Pancreas (tissue), 10 donors: ENCODE measurements at regions not wholly inside any gene's neighbourhood (a gene's known extent, or its start where the extent isn't known, plus 50 kb on each side); places are given as distances from the start of the nearest gene placed in this dataset.
A peak's percentile ranks its signal among the peaks of the same experiment; 100 is the strongest.

Experiments
- ATAC-seq, 4 donors: fragments of 200-7000 bp; cut with Tn5 transposase; one replicate each; pipeline versions ENCODE4 v1.8.0 to v1.9.1; 2020; ENCODE audit warnings: mild to moderate bottlenecking in 4 of 4, moderate library complexity in 4 of 4
- DNase-seq, 6 donors: peaks; one replicate each; pipeline ENCODE4 v3.0.0-alpha.2; 2020
- FAIRE-seq: peaks from 2 replicates; lab custom pipeline; 2012; peaks lifted over from hg19 to GRCh38; lab: Jason Lieb, UNC
- H3K27ac ChIP-seq, 4 donors: fragments of 200-600 bp; sonication (generic); 1 replicate in 3 of 4; 2 replicates in 1 of 4; pipeline versions ENCODE4 v1.5.0 to v1.8.0; 2020
- H3K27me3 ChIP-seq, 4 donors: fragments of 200-600 bp; one replicate each; pipeline ENCODE4 v1.8.0; 2021
- H3K36me3 ChIP-seq, 3 donors: fragments of 200-600 bp; sonication (generic) in 1 of 3; one replicate each; pipeline versions ENCODE4 v1.5.0 to v1.8.0; 2020 to 2021
- H3K4me1 ChIP-seq, 3 donors: fragments of 200-600 bp; one replicate each; pipeline ENCODE4 v1.8.0; 2021
- H3K4me3 ChIP-seq, 4 donors: fragments of 200-600 bp; sonication (generic) in 2 of 4; one replicate each; pipeline versions ENCODE4 v1.5.0 to v1.8.0; 2020 to 2021
- H3K9me3 ChIP-seq, 4 donors: fragments of 200-600 bp; one replicate each; pipeline ENCODE4 v1.8.0; 2021
- WGBS, 2 donors: extraction: QIAGEN DNeasy Blood & Tissue Kit; methylation state at CpG; one replicate each; pipeline ENCODE4 v1.1.7; 2013; 5-methylcytosine and 5-hydroxymethylcytosine counted together
- intact Hi-C, 3 donors: fragments of 100-400 bp; cut with DNase I; formaldehyde crosslinking; loops; one replicate each; pipeline versions ENCODE4 v1.11.1 to v1.14.2; 2022
- TF ChIP-seq, protein P1 (sequence below), 4 donors: fragments of 200-600 bp; sonication (generic) in 3 of 4; IDR thresholded peaks; one replicate each; pipeline versions ENCODE4 v1.5.0 to v1.8.0; 2021; ENCODE audit warnings: antibody characterized with exemption in 4 of 4
- donor health status: healthy with polysubstance abuse.
- donor health status: DM: no; HTN: no; CAD: no; lungs with moderate emphysema.
- donor health status: DM: no; HTN: no; CAD: no.
- donor health status: control.
- donor health status: control.
- donor health status: Bipolar disorder and iron deficiency.
- donor health status: DM: yes; HTN: yes; CAD: no.
- donor health status: DM: no; HTN: no; CAD: no.
- donor health status: DM: no; HTN: no; CAD: no.
- donor health status: DM: yes; HTN: yes; CAD: no.

- intact Hi-C loops = no loop called here
- H3K36me3 ChIP-seq = no peaks in the 10 kb centered on the region
- no peaks in the 10 kb centered on the region for H3K4me1 ChIP-seq
- H3K27me3 ChIP-seq = no peaks in the 10 kb centered on the region
- FAIRE-seq = no peak
- WGBS, 2 donors = 67 to 72% methylated on average over 6 of the region's 6 CpGs
- TF ChIP-seq, protein P1, sequence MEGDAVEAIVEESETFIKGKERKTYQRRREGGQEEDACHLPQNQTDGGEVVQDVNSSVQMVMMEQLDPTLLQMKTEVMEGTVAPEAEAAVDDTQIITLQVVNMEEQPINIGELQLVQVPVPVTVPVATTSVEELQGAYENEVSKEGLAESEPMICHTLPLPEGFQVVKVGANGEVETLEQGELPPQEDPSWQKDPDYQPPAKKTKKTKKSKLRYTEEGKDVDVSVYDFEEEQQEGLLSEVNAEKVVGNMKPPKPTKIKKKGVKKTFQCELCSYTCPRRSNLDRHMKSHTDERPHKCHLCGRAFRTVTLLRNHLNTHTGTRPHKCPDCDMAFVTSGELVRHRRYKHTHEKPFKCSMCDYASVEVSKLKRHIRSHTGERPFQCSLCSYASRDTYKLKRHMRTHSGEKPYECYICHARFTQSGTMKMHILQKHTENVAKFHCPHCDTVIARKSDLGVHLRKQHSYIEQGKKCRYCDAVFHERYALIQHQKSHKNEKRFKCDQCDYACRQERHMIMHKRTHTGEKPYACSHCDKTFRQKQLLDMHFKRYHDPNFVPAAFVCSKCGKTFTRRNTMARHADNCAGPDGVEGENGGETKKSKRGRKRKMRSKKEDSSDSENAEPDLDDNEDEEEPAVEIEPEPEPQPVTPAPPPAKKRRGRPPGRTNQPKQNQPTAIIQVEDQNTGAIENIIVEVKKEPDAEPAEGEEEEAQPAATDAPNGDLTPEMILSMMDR (IDR thresholded peaks at IDR 0.05) = no peak
- DNase-seq = no peak
- H3K27ac ChIP-seq = no peak overlapping the region
- no peak for ATAC-seq
- no peak overlapping the region for H3K4me3 ChIP-seq
- no peaks in the 10 kb centered on the region for H3K9me3 ChIP-seq
Measured at GRCh38 chr7:155896531-155897263, 84.4 kb upstream of the SHH start.

GRCh38 chr7:155893664-155894063 lies 81.4 kb upstream of the SHH start:
- Histone ChIP-seq H3K36me3 (no peaks in the 10 kb centered on the region), H3K9me3 (no peaks in the 10 kb centered on the region), H3K4me1 (no peaks in the 10 kb centered on the region), H3K4me3 (no peak overlapping the region), H3K27me3 (no peaks in the 10 kb centered on the region), H3K27ac (no peak overlapping the region)
- ATAC-seq (no peak), FAIRE-seq (no peak), DNase-seq (no peak)
- TF ChIP-seq, protein P1 (IDR thresholded peaks at IDR 0.05) = no peak
- WGBS, 2 donors = 73 to 82% methylated on average over 6 of the region's 6 CpGs
- intact Hi-C loops = no loop called here

DNA sequence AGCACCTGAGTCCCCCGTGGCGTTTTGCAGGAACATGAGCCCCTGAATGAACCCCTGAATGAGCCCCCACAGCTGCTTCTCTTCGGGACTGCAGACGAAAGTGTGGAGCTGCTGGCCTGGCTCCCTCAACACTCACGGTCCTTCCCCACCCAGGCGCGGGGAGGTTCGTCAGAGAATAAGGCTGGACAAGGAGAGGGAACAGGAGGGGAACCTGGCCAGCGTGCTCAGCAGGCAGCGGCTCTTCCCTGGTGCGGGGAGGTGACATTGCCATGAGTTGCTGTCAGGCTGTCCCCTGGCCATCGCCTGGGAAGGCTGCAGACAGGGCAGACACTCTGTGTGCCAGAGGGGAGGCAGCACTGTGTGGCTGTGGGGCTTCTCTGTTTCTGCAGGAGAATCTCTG lies 80.9 kb upstream of the SHH start:
- WGBS, 2 donors = 62 to 64% methylated on average over 12 of the region's 12 CpGs
- no peak for ATAC-seq
- no peak for FAIRE-seq
- DNase-seq = no peak
- Histone ChIP-seq H3K27me3 (no peaks in the 10 kb centered on the region), H3K27ac (no peak overlapping the region), H3K4me3 (no peak overlapping the region), H3K9me3 (no peaks in the 10 kb centered on the region), H3K4me1 (no peaks in the 10 kb centered on the region), H3K36me3 (no peaks in the 10 kb centered on the region)
- intact Hi-C loops = no loop called here
- TF ChIP-seq, protein P1 (IDR thresholded peaks at IDR 0.05) = no peak

DNA sequence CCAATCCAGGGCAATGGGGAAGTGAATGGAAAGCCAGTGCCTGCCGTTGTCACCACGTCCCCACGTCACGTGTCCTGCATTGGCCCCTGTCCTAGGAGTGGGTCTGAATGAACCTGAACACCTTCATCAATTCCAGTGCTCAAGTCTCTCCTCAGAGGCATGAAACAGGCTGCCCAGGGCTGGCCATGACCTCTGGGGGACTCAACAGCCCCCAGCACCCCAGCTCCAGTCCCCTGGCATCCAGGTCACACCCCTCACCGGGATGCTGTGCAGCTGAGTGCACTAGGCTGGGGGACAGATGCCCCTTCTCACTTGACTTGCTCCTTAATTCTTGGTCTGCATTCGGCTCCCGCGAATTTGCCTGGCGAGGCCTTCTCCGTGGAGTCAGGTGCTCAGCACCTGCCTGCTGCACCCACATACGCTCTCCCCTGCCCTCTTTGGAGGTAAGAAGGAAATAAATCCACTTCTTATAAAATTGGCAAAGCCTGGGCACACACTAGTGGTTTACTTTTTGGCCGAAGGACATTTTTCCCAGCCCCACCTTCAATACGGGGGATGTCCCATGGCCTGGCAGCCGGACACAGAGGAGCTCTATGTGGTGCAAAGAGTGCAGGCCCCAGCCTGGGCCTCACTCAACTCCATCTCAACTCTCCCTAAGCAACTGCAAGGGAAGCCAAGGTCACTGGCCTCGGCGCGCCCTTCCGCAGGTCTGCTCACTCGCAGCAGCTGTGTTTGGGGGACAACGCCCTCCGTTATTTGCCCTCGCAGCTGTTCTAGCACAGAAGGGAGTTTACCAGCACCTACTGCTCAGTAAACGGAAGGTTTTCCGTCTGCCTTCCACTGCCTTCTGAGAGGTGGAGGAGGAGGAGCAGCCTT lies 77.6 kb upstream of the SHH start:
- WGBS, 2 donors = 65 to 66% methylated on average over 24 of the region's 24 CpGs
- Histone ChIP-seq H3K4me3 (no peak overlapping the region), H3K4me1 (no peaks in the 10 kb centered on the region), H3K27me3 (no peaks in the 10 kb centered on the region), H3K9me3 (no peaks in the 10 kb centered on the region), H3K27ac (no peak overlapping the region), H3K36me3 (no peaks in the 10 kb centered on the region)
- FAIRE-seq = no peak
- ATAC-seq = peak in 1 of 4 donors; percentile 52
- no peak for DNase-seq
- intact Hi-C loops = no loop called here
- TF ChIP-seq, protein P1 (IDR thresholded peaks at IDR 0.05) = no peak

GRCh38 chr7:155887174-155887525 lies 74.9 kb upstream of the SHH start:
- TF ChIP-seq, protein P1 (IDR thresholded peaks at IDR 0.05) = no peak
- Histone ChIP-seq H3K4me1 (no peaks in the 10 kb centered on the region), H3K4me3 (no peak overlapping the region), H3K27ac (no peak overlapping the region), H3K27me3 (no peaks in the 10 kb centered on the region), H3K9me3 (no peaks in the 10 kb centered on the region), H3K36me3 (no peaks in the 10 kb centered on the region)
- FAIRE-seq (no peak), ATAC-seq (no peak), DNase-seq (no peak)
- WGBS, 2 donors = 71 to 72% methylated on average over 11 of the region's 11 CpGs
- intact Hi-C loops = no loop called here
